Adrenal gland (tissue), 9 donors: ENCODE measurements at regions not wholly inside any gene's neighbourhood (a gene's known extent, or its start where the extent isn't known, plus 50 kb on each side); places are given as distances from the start of the nearest gene placed in this dataset.

Experiments used
- DNase-seq, 7 donors: peaks; one replicate each; pipeline ENCODE4 v3.0.0-alpha.2; 2019 to 2020
- H3K27ac ChIP-seq, 5 donors: fragments of 200-600 bp; sonication (generic) in 4 of 5; 1 replicate in 3 of 5; 2 replicates in 2 of 5; pipeline versions ENCODE4 v1.5.1 to v1.8.0; 2016 to 2020; ENCODE audit warnings: mild to moderate bottlenecking in 1 of 5
- H3K27me3 ChIP-seq: fragments of 200-600 bp; 2 replicates; pipeline ENCODE4 v1.8.0; 2021
- H3K36me3 ChIP-seq, 2 donors: fragments of 200-600 bp; replicated peaks in 1 of 2; 1 replicate in 1 of 2; 2 replicates in 1 of 2; pipeline versions ENCODE4 v1.5.1 to v1.8.0; 2018 to 2022
- H3K4me1 ChIP-seq, 2 donors: fragments of 200-600 bp; replicated peaks in 1 of 2; 1 replicate in 1 of 2; 2 replicates in 1 of 2; pipeline versions ENCODE4 v1.5.1 to v1.8.0; 2018 to 2021
- H3K4me3 ChIP-seq, 4 donors: fragments of 200-600 bp; sonication (generic) in 3 of 4; one replicate each; pipeline ENCODE4 v1.5.1; 2016 to 2018
- H3K9me3 ChIP-seq, 3 donors: fragments of 200-600 bp; sonication (generic) in 1 of 3; replicated peaks in 1 of 3; 1 replicate in 2 of 3; 2 replicates in 1 of 3; pipeline versions ENCODE4 v1.5.1 to v1.8.0; 2016 to 2021
- CTCF ChIP-seq, 6 experiments: fragments of 450-650 bp in 4 of 6; fragments of 200-600 bp in 2 of 6; sonication (generic) in 1 of 6; IDR thresholded peaks; 1 replicate in 5 of 6; 2 replicates in 1 of 6; pipeline versions ENCODE4 v1.5.1 to v1.8.0; 2016 to 2021; ENCODE audit warnings: antibody characterized with exemption in 6 of 6, mild to moderate bottlenecking in 2 of 6, moderate library complexity in 1 of 6
- POLR2A ChIP-seq, 2 donors: fragments of 450-650 bp; IDR thresholded peaks; one replicate each; pipeline ENCODE4 v1.6.1; 2017; ENCODE audit warnings: antibody characterized with exemption in 2 of 2, mild to moderate bottlenecking in 2 of 2, moderate library complexity in 1 of 2
- WGBS, 4 donors: extraction: QIAGEN DNeasy Blood & Tissue Kit in 2 of 4; methylation state at CpG; one replicate each; pipeline versions ENCODE4 v1.1.5 to v1.1.7; 2013 to 2017; 5-methylcytosine and 5-hydroxymethylcytosine counted together
- intact Hi-C, 2 donors: fragments of 100-400 bp; cut with DNase I; formaldehyde crosslinking; loops; one replicate each; pipeline versions ENCODE4 v1.14.1 to v1.15.0; 2022 to 2023
- donor health status: healthy with polysubstance abuse.
- donor health status: Bipolar disorder and iron deficiency.
- donor health status: DM: yes; HTN: yes; CAD: no.
- donor health status: DM: no; HTN: no; CAD: no.
- donor health status: DM: no; HTN: no; CAD: no.

DNA sequence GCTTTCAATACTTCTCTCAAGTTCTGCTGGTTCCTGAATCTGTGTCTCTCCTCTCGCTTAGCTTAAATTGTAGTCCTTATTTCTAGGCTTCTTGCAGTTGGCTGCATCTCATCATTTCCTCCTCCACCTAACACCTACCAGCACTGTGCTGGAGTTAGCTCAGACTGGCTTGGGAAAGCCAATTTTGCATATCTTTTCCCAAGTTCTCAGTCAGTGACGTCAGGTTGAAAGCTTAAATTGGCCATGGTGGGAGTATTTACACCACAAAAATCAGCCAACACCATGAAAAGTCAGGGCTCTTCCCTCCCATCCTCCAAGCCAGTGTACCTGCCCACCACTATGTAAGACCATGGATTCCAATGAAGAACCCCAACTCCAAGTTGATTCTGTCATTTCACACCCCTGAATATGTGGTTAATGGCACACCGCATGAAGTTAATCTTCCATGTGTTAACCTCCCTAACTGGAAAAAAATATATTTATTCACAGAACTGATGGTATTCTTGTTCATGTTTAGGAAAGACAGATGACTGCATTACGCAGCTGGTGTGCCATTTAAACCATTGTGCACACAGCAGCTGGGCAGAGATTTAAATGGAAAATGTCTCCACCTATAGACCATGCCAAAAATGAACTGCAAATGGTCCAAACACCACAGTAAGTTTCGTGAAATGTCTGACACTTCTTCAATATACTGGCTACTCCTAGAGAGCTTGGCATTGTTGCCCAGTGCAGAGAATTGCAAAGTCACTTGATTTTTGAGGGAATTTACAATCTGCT is 274.1 kb upstream of the MAP3K7 start:
- DNase-seq: no peak
- intact Hi-C loops: no loop called here
- TF ChIP-seq CTCF (IDR thresholded peaks at IDR 0.05) (no peak), POLR2A (IDR thresholded peaks at IDR 0.05) (no peak)
- Histone ChIP-seq H3K36me3 (no peaks in the 10 kb centered on the region), H3K27ac (no peak overlapping the region), H3K4me3 (no peak overlapping the region), H3K27me3 (no peaks in the 10 kb centered on the region), H3K9me3 (no peaks in the 10 kb centered on the region), H3K4me1 (no peaks in the 10 kb centered on the region)
- WGBS, 4 donors: 89 to 92% (median 91%) methylated on average over 5 of the region's 5 CpGs

DNA sequence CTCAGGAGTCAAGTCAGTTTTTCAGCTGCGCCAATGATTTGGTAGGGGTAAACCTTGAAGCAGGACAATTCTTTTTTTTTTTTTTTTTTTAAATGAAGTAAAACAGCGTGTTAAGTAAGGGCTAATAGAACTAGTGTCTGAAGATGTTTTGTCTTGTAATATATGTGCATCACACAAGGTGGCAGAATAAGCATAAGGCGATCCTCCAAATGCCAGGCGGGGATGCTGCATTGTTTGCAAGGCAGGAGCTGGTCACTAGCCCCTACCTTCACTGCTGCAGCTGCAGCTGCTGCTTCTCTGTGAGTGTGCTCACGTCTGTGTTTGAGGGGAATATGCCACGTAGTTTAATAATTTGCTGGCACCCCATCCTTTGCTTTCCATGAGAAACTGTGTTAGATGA is 272.7 kb upstream of the MAP3K7 start:
- Histone ChIP-seq H3K27ac (no peak overlapping the region), H3K36me3 (no peaks in the 10 kb centered on the region), H3K4me1 (no peaks in the 10 kb centered on the region), H3K4me3 (no peak overlapping the region), H3K27me3 (no peaks in the 10 kb centered on the region), H3K9me3 (no peaks in the 10 kb centered on the region)
- intact Hi-C loops: no loop called here
- DNase-seq: no peak
- WGBS, 4 donors: 61 to 70% (median 65%) methylated on average over 6 of the region's 6 CpGs
- no peak for TF ChIP-seq POLR2A (IDR thresholded peaks at IDR 0.05)
- no peak for TF ChIP-seq CTCF (IDR thresholded peaks at IDR 0.05)

DNA sequence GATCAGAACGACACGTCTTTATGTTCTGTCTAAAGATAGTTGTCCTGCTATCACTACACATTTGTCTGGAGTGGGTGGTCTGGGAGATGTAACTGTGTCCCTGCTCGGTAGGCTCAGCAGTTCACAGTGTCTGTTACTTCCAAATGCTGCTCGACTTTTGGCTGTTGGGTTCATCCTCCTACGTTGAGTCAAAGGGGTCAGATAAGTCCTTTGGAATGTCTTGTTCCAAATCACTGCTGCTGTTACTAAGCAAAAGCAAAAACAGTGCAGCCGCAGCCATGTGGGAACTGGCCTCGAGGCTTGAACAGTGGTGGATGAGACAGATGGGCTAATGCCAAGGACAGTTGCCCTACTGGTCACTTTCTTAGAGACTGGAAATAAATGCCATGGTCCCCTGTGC is 272.2 kb upstream of the MAP3K7 start:
- no peak for TF ChIP-seq CTCF (IDR thresholded peaks at IDR 0.05)
- no peak for TF ChIP-seq POLR2A (IDR thresholded peaks at IDR 0.05)
- Histone ChIP-seq H3K4me3 (no peak overlapping the region), H3K27ac (no peak overlapping the region), H3K27me3 (no peaks in the 10 kb centered on the region), H3K36me3 (no peaks in the 10 kb centered on the region), H3K4me1 (no peaks in the 10 kb centered on the region), H3K9me3 (no peaks in the 10 kb centered on the region)
- intact Hi-C loops: no loop called here
- 38 to 50% (median 43%) methylated on average over 7 of the region's 7 CpGs for WGBS, 4 donors
- no peak for DNase-seq

- intact Hi-C loops: no loop called here
- H3K27me3 ChIP-seq: no peaks in the 10 kb centered on the region
These were observed 262.8 kb upstream of the MAP3K7 start for GRCh38 chr6:90849686-90850085.

More at GRCh38 chr6:90849686-90850085, 262.8 kb upstream of the MAP3K7 start:
- Histone ChIP-seq H3K36me3 (no peaks in the 10 kb centered on the region), H3K27ac (no peak overlapping the region), H3K4me1 (no peaks in the 10 kb centered on the region), H3K9me3 (no peaks in the 10 kb centered on the region), H3K4me3 (no peak overlapping the region)
- TF ChIP-seq CTCF (IDR thresholded peaks at IDR 0.05): no peak
- no peak for TF ChIP-seq POLR2A (IDR thresholded peaks at IDR 0.05)
- DNase-seq: no peak
- WGBS, 4 donors: 29 to 47% (median 43%) methylated on average over 3 of the region's 3 CpGs
